Panc1 (cell line): ENCODE measurements at regions not wholly inside any gene's neighbourhood (a gene's known extent, or its start where the extent isn't known, plus 50 kb on each side); places are given as distances from the start of the nearest gene placed in this dataset.

Experiments
- CTCF ChIP-seq: fragments of 450-650 bp; IDR thresholded peaks from 2 replicates; pipeline ENCODE4 v1.5.1; 2017; ENCODE audit warnings: mild to moderate bottlenecking
- POLR2AphosphoS5 ChIP-seq: IDR thresholded peaks from 2 replicates; pipeline ENCODE4 v1.6.1; 2012; ENCODE audit warnings: mild to moderate bottlenecking, low read depth, low read length, moderate library complexity
- SIN3A ChIP-seq: IDR thresholded peaks from 2 replicates; pipeline ENCODE4 v1.6.1; 2012; ENCODE audit warnings: low read depth, mild to moderate bottlenecking, low read length, moderate library complexity, borderline replicate concordance; ENCODE audit not compliant: insufficient read depth
- TCF7L2 ChIP-seq: IDR thresholded peaks from 2 replicates; pipeline ENCODE4 v1.6.1; 2011; ENCODE audit warnings: mild to moderate bottlenecking, low read depth, low read length, inconsistent platforms

DNA sequence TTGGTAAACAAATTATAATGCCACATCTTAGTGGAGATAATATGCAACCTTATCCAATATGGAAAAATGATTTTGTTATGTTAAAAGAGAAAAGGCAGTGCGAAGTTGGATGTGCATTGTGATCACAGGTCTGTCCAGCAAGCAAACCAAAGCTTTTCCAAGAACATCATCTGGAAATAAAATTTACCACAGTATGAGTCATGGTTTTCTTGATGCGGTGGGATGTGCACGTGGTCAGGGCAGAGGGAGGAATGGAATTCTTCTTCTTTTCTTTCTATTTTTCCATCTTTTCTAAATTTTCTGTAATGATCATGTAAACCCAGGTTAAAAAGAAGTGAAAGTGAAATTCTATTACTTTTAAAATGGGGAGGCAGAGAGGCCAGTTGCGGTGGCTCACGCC lies 169.8 kb downstream of the C11orf91 start:
- TF ChIP-seq CTCF: no peak
- TF ChIP-seq POLR2AphosphoS5: no peak
- no peak for TF ChIP-seq SIN3A
- TF ChIP-seq TCF7L2: no peak
